ENCODE measurements at regions not wholly inside any gene's neighbourhood (a gene's known extent, or its start where the extent isn't known, plus 50 kb on each side); places are given as distances from the start of the nearest gene placed in this dataset.

GRCh38 chr2:173629076-173629475, 274.4 kb downstream of the CDCA7 start:
- no peak for TF ChIP-seq POLR2A (IDR thresholded peaks at IDR 0.05)
- TF ChIP-seq, protein P1, sequence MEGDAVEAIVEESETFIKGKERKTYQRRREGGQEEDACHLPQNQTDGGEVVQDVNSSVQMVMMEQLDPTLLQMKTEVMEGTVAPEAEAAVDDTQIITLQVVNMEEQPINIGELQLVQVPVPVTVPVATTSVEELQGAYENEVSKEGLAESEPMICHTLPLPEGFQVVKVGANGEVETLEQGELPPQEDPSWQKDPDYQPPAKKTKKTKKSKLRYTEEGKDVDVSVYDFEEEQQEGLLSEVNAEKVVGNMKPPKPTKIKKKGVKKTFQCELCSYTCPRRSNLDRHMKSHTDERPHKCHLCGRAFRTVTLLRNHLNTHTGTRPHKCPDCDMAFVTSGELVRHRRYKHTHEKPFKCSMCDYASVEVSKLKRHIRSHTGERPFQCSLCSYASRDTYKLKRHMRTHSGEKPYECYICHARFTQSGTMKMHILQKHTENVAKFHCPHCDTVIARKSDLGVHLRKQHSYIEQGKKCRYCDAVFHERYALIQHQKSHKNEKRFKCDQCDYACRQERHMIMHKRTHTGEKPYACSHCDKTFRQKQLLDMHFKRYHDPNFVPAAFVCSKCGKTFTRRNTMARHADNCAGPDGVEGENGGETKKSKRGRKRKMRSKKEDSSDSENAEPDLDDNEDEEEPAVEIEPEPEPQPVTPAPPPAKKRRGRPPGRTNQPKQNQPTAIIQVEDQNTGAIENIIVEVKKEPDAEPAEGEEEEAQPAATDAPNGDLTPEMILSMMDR (IDR thresholded peaks at IDR 0.05), result no peak

All from right lobe of liver (tissue), 4 donors.